Psoas muscle (tissue), 7 donors: ENCODE measurements at regions not wholly inside any gene's neighbourhood (a gene's known extent, or its start where the extent isn't known, plus 50 kb on each side); places are given as distances from the start of the nearest gene placed in this dataset.

Experiments used
- ATAC-seq, 4 donors: fragments of 200-7000 bp; cut with Tn5 transposase; one replicate each; pipeline ENCODE4 v1.9.1; 2020; ENCODE audit warnings: moderate library complexity in 3 of 4, mild to moderate bottlenecking in 2 of 4
- DNase-seq, 2 donors: peaks; one replicate each; pipeline ENCODE4 v3.0.0-alpha.2; 2020
- H3K27ac ChIP-seq: fragments of 200-600 bp; one replicate; pipeline ENCODE4 v1.8.0; 2022
- H3K27me3 ChIP-seq, 3 donors: fragments of 200-600 bp in 1 of 3; one replicate each; pipeline versions ENCODE4 v1.6.1 to v1.8.0; 2013 to 2022; ENCODE audit warnings: low read length in 2 of 3, mild to moderate bottlenecking in 2 of 3, moderate library complexity in 1 of 3; ENCODE audit not compliant: insufficient read depth in 3 of 3
- H3K36me3 ChIP-seq, 2 donors: fragments of 200-600 bp in 1 of 2; one replicate each; pipeline versions ENCODE4 v1.6.1 to v1.8.0; 2013 to 2022; ENCODE audit warnings: low read depth in 1 of 2, mild to moderate bottlenecking in 1 of 2, moderate library complexity in 1 of 2; ENCODE audit not compliant: insufficient read depth in 1 of 2
- H3K4me1 ChIP-seq: fragments of 200-600 bp; one replicate; pipeline ENCODE4 v1.8.0; 2022
- H3K4me3 ChIP-seq: fragments of 200-600 bp; one replicate; pipeline ENCODE4 v1.8.0; 2022; ENCODE audit warnings: mild to moderate bottlenecking
- H3K9me3 ChIP-seq: fragments of 200-600 bp; one replicate; pipeline ENCODE4 v1.8.0; 2022
- CTCF ChIP-seq: fragments of 200-600 bp; IDR thresholded peaks from one replicate; pipeline ENCODE4 v1.8.0; 2022; ENCODE audit warnings: antibody characterized with exemption
- WGBS, 3 donors: extraction: QIAGEN DNeasy Blood & Tissue Kit; methylation state at CpG; one replicate each; pipeline versions ENCODE4 v1.1.6 to v1.1.7; 2013; 5-methylcytosine and 5-hydroxymethylcytosine counted together
- intact Hi-C, 2 donors: fragments of 100-400 bp; cut with DNase I; formaldehyde crosslinking; loops; one replicate each; pipeline versions ENCODE4 v1.11.0 to v1.14.2; 2022
- donor health status: healthy with polysubstance abuse.
- donor health status: DM: no; HTN: no; CAD: no; lungs with moderate emphysema.
- donor health status: Bipolar disorder and iron deficiency.
- donor health status: healthy.
- donor health status: DM: yes; HTN: yes; CAD: no.
- donor health status: DM: no; HTN: no; CAD: no.
- donor health status: DM: yes; HTN: yes; CAD: no.

DNA sequence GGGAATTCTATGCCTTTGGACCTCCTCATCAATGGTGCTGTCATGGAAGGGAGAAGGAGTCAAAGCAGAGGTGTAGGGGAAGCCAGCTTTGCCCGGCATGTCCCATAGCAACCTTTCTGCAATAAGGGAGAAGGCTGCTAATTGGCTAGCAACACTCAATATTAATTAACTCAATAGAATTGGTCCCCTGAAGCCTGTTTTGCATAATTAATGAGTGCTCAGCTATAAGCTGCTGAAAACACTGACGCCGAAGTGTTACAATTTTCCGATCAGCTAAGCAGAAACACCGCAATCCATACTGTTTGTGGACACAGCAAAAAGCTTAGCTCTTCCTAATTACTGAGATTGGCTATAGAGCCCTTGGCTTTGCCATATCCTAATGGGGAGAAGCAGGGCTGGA is 245.0 kb downstream of the CSNK2A3 start:
- Histone ChIP-seq H3K4me3 (no peak overlapping the region), H3K36me3 (no peaks in the 10 kb centered on the region), H3K4me1 (no peaks in the 10 kb centered on the region), H3K9me3 (peaks cover 3% of the 10 kb centered on the region), H3K27me3 (no peaks in the 10 kb centered on the region), H3K27ac (no peak overlapping the region)
- TF ChIP-seq CTCF, result no peak
- intact Hi-C loops, result no loop called here
- DNase-seq (no peak), ATAC-seq (no peak)
- WGBS, 3 donors, result 96 to 99% (median 98%) methylated on average over 5 of the region's 5 CpGs

DNA sequence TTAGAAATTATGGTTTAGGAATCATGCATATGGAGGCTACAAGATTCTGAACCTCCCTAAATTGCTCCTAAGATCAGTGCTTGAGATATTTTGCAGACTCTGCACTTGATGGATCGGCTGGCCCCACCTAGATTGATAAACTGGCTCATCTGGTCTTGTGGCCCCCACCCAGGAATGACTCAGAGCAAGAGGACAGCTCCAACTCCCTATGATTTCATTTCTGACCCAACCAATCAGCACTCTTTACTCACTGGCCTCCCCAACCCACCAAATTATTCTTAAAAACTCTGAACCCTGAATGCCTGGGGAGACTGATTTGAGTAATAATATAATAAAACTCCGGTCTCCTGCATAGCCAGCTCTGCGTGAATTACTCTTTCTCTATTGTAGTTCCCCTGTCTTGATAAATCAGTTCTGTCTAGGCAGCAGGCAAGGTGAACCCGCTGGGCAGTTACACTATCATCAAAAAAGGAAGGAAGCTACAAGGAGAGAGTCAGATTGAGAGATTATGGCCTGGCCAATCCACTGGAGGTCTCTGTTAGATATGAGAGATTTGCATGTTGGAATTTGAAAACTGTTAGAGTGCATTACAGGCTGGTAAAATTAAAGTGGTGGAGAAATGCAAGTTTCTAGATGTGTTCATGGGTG is 245.8 kb downstream of the CSNK2A3 start:
- WGBS, 3 donors, result 83 to 85% (median 84%) methylated on average over 4 of the region's 4 CpGs
- TF ChIP-seq CTCF, result no peak
- intact Hi-C loops, result no loop called here
- no peak for ATAC-seq
- no peak overlapping the region for H3K27ac ChIP-seq
- H3K36me3 ChIP-seq, result no peaks in the 10 kb centered on the region
- H3K4me1 ChIP-seq, result no peaks in the 10 kb centered on the region
- no peak overlapping the region for H3K4me3 ChIP-seq
- H3K9me3 ChIP-seq, result peaks cover 2% of the 10 kb centered on the region
- no peak for DNase-seq
- H3K27me3 ChIP-seq, result no peaks in the 10 kb centered on the region

DNA sequence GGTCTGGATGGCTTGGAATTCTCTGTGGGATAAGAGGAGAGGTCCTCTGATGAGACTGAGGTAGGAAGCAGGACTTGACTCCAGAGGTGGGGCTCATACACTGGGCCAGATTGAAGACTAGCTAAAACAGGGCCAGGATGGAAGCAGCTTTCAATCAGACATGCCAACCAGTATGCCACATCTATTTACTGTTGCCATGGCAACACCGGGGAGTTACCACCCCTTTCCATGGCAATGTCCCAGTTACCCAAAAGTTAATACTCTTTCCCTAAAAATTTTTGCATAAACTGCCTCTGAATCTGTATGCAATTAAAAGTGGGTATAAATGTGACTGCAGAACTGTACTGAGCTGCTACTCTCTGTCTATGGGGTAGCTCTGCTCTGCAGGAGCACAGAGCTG is 247.5 kb upstream of the ZBED5 start:
- no peak overlapping the region for H3K4me3 ChIP-seq
- H3K36me3 ChIP-seq, result no peaks in the 10 kb centered on the region
- DNase-seq (no peak), ATAC-seq (no peak)
- no peaks in the 10 kb centered on the region for H3K4me1 ChIP-seq
- peaks cover 3% of the 10 kb centered on the region for H3K9me3 ChIP-seq
- 63 to 82% (median 64%) methylated on average over 1 of the region's 1 CpG for WGBS, 3 donors
- no peaks in the 10 kb centered on the region for H3K27me3 ChIP-seq
- no peak overlapping the region for H3K27ac ChIP-seq
- TF ChIP-seq CTCF, result no peak
- intact Hi-C loops, result no loop called here

DNA sequence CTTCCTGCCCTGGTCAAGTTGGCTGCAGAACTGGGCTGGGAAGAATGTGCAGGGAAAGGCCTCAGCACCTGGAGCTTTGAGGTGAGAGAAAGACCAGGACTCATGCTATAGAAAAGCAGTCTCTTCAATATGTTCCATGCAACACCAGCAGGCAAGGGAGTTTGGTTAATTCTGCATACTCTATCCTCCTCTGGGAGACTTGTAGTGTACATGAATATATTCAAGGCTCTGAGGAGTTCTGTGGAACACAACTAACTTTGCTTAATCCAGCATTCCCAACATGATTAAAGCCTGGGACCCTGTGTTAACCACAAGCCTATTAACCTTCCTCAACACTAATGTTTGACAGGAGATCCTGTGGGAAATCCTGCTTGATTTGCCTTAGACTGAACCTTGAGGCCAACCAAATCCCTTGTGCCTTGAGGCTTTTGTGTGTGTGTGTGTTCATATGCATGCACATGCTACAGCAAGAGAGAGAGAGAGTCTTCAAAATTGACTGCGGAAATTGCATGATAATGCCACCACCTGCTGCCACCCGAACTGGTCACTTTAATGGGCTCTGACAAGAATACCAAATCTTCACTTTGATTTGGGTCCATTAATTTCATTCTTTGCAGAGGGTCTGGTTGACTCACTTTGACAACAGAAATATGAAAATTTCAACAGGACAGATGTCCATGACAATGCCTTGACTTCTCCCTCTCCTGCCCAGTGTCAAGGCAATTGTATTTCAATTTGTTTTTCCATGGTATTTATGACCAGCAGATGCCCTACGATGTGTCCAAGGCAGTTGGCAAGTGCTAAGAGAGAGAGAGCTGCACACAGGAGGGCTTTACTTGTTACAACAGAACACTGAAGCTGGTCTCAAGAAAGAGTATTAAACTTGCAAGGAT is 238.2 kb upstream of the ZBED5 start:
- H3K36me3 ChIP-seq, result no peaks in the 10 kb centered on the region
- ATAC-seq (no peak), DNase-seq (no peak)
- intact Hi-C loops, result no loop called here
- no peak for TF ChIP-seq CTCF
- H3K4me1 ChIP-seq, result no peaks in the 10 kb centered on the region
- H3K4me3 ChIP-seq, result no peak overlapping the region
- WGBS, 3 donors, result 34 to 63% (median 45%) methylated on average over 3 of the region's 3 CpGs
- no peak overlapping the region for H3K27ac ChIP-seq
- no peaks in the 10 kb centered on the region for H3K9me3 ChIP-seq
- H3K27me3 ChIP-seq, result no peaks in the 10 kb centered on the region
